Nucleus accumbens (tissue), 56 donors: ENCODE measurements at regions not wholly inside any gene's neighbourhood (a gene's known extent, or its start where the extent isn't known, plus 50 kb on each side); places are given as distances from the start of the nearest gene placed in this dataset.
A peak's percentile ranks its signal among the peaks of the same experiment; 100 is the strongest.
"Not testable (repeated sequence)": the region's sequence is repeated elsewhere in the genome, so short reads cannot be mapped to it uniquely, and the experiment has no call there.

Source experiments
- DNase-seq, 56 donors: peaks; one replicate each; lab custom pipeline; 2025; lab: John Stamatoyannopoulos, UW

DNA sequence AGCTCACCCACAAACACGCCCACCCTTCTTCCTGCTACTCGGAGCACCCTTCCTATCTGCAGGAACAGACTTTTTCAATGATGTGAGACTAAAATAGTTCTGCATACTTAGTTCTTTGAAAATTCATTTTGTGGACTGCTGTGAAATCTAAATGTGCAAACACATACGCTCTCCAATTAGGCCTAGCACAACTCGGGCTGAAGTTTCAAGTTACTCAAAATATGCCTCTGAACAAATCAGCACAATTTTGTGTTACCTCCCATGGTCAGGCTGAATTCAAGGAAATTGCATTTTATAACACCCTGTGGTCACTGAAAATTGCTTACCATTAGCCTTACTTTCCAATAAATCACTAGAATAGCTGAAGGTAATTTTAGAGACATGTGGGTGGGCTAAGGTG is 323.8 kb upstream of the ADCY2 start:
- DNase-seq: no peak

DNA sequence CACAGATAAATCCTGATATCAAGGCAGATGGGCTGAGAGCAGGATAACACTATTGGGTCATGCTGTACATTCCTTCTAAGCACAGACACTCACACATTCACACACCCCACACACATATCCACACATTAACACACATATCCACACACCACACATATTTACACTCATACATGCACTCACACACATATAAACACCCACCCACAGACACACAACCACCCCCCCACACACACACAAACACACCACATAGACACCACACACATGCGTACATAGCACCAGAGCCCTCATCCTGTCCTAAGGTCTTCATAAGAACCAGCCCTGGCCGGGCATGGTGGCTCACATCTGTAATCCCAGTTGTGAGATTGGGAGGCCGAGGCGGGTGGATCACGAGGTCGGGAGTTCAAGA is 322.3 kb upstream of the ADCY2 start:
- DNase-seq: no peak

DNA sequence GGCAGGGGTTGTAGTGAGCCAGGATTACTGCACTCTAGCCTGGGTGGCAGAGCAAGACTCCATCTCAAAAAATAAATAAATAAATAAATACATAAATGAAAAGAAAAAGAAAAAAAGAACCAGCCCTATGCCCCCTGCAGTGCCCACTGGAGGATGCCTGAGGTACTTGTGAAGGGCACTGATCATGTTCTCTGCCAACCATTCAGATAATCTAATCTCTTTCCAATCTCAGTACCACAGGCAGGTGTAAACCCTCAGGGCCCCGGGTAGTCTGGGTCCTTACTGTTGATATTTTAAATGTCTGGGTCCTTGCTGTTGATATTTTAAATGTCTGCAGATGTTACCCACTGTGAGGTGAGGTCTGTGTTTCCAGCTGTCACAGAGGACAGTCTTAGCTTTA is 321.8 kb upstream of the ADCY2 start:
- DNase-seq: no peak

DNA sequence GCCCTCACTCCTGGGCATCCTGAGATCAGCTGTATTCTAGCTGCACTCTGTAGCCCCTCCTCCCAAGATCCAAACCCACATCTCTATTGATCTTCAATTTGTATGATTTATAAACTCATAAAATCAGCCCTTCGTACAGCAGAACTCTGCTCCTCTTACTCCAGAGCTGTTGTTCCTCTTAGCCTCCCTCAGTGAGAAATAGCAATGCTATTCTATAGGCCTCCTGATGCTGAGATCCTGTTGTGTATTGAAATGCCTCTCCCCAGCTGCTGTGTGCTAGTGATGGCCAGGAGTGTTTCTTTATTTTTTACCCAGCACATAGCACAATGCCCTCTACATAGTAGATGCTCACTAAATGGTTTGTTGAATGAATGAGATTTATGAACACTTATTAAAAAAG is 320.5 kb upstream of the ADCY2 start:
- DNase-seq: no peak

DNA sequence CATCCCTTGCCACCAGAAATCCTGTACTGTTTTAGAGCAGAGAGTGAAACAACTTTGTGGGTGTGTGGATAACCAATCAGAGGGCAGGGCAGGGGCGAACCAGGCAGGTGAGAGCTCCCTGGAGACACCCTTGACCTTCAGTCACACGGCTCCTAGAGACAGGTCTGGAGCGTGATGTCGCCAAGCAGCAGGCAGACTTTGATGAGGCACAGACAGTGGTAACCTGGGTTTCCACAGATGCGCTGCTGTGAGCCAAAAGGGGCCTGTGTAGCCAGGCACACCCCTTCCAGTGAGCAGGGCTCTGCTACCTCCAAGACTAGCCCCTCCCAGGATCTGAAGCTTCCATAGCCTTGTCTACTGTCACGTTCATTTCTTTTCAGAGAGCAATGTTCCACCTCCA is 317.8 kb upstream of the ADCY2 start:
- DNase-seq: no peak

DNA sequence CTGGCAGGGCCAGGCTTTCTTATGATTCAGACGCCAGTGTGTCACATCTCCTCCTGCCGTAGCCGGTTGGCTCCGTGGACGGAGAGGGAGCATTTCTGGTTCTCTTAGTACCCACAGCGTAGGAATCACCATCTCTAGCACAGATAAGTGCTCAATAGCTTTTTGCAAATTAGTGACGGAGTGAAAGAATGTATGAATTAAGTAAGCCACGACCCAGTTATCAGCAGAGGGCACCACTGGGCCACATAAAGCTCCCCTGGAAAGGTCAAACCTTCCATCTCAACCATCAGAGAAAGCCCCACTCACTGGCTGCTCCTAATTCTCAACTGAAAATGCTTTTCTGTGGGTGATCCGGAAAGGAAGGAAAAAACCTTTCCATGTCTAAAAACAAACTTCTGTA is 317.0 kb upstream of the ADCY2 start:
- peak in 3 of 56 donors; percentile 1 to 36 (median 6) for DNase-seq

DNA sequence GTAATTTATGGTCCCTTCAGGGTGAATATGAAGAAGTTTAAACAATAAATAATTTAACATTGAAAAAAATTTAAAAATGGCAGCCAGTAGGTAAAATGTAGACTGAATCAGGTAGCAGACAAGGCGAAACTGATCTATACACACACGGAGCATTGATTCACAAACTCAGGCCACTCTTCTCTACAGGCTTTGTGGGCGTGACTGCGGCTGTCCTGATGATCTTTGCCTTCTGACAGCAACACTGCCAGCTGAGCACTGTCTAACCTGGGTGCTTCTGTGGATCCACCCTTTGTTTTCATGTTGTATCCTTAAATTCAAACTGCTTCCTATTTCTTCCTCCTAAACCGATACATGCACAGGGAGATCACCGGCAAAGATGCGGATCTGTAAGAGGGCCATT is 315.4 kb upstream of the ADCY2 start:
- no peak for DNase-seq

DNA sequence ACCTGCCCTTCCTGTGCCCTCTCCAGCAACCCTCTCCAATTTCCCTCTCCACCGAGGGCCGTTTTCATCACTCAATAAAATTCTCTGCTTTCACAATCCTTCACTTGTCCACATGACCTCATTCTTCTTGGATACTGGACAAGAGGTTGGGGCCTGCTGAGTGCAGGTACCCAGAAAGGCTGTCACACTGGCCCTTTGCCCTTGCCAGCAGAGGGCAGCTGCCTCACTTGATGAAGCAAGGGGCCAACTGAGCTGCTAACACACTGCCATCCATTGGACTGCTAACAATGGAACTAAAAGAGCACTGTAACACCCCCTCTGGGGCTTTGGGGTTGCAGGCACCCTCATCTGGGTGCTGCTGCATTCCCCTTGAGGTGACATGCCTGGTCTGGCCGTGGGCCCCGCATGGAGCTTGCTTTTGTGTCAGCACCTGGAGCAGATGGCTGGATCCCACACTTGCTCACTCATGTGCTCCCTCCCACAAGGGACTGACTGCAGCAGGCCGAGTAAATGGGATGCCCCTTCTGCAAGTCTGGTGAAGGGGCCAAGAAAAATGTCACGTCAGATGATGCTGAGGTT is 308.1 kb upstream of the ADCY2 start:
- no peak for DNase-seq

DNA sequence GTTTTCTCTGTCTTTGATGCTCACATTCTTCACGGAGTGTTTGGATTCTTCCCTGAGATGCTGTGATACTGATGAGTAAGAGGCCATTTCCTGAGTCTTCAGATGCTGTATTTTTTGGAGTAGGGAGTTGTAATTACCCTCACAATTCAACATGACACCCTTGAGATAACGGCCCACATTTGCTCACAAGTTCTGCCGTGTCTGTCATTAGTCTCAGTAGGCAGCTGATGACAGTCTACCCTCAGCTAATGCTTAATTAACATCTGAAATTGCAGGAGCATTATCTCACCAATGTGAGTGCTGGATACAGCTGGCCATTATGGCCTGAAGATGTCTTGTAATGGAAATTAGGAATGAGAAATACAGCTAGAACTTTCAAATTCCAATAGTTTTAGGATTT is 307.1 kb upstream of the ADCY2 start:
- DNase-seq: no peak

DNA sequence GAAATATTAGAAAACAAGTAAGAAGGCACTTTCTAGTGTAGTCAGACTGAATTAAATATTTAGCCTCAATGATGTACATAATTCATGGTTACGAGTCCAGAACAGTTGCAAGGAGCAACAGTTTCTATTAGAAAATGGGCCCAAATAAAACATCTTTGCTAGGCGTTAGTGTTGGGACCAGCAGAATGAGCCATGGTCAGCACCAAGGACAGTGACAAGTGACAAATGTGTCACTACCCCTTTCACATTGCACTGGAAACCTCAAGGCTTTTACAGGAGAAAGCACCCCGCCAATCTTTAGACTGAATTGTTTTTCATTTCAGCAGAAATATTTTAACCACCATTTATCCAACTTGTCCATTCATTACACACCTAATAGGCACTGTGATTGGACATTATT is 301.3 kb upstream of the ADCY2 start:
- no peak for DNase-seq

DNA sequence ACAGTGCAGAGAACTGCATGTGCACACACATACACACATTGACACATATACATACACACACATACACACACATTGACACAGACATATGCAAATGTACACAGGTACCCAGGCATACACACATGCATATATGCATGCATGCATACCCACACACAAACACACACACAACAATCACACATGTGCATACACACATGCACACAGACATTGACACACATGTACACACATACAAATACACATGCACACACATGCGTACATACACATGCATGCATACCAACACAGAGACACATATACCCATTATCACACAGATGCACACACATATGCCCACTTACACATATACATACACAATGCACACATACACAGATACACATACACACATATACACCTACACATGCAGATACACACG is 299.6 kb upstream of the ADCY2 start:
- no peak for DNase-seq

DNA sequence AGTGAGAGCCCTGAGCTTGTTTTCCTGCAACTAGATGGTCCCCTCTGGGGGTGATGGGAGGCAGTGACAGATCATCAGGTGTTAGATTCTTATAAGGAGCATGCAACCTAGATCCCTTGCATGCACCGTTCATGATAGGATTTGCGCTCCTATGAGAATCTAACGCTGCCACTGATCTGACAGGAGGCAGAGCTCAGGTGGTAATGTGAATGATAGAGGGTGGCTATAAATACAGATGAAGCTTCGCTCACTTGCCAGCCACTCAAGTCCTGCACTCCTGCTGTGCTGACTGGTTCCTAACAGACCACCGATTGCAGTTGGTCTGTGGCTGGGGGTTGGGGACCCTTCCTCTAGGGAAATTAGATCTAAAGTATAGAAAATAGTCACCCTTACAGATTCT is 290.6 kb upstream of the ADCY2 start:
- no peak for DNase-seq

DNA sequence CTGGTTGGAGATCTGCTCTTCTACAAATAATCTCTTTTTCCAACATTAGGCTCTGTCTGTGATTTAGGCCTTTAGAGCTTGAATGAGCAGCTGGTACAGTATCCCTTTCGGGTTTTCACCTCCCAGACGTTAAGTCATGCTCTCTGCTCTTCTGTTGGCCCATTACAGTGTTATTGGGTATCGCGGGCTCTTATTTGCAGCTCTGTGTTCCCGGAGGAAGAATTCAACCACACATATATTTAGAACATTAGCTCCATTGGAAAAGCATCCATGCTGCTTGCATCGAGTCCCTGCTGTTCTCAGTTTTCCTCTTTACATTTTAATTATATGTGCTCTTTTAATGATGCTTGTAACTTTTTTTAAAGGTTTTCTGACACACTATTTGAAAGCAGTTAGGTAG is 278.0 kb upstream of the ADCY2 start:
- DNase-seq: no peak

DNA sequence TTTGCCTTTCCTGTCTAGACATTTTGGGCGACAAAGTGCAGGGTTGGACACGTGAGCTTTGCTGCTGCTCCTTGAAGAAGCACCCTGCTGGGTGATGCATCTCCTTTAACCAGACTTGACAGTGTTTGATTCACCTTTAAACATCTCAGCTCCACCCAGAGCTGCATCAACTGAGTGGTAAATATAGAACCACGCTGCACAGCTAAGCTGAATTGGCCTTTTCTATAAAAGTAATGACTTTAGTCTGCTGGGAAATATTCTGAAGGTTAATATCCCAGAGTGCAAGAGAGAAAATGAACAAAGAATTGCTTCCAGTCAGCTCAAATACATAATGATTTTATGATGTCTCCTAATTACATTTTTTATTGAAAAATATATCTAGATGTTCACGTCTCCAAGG is 264.3 kb upstream of the ADCY2 start:
- DNase-seq: no peak

DNA sequence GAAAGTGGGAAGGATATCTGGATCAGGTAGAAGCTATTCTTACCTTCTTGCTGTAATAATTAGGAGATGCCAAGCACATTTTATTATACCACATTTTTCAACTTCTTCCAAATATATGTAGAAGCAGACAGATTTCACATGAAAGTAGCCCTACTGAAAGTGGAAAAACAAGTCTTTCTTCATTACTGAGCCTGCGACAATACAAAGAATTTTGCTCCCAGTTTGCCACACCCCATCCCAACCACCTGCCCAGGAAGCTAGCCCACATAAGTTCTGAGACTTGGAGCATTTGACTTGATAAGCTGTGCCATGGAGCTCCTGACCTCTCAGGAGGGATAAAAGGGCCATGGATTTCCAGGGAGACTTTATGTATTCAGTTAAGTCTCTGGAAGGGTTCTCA is 249.1 kb upstream of the ADCY2 start:
- DNase-seq: no peak

DNA sequence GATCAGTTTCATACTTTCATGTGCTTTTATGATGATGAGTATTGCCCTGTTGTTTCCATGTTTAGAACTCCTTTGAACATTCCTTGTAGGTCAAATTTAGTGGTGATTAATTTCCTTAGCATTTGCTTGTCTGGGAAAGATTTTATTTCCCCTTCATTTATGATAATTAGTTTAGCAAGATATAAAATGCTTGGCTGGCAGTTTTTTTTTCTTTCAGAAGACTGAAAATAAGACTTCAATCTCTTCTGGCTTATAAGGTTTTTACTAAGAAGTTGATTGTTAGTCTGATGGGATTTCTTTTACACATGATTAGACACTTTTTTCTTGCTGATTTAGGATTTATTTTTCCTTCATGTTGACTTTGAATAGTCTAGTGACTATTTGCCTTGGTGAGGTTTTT is 238.9 kb upstream of the ADCY2 start:
- no peak for DNase-seq

DNA sequence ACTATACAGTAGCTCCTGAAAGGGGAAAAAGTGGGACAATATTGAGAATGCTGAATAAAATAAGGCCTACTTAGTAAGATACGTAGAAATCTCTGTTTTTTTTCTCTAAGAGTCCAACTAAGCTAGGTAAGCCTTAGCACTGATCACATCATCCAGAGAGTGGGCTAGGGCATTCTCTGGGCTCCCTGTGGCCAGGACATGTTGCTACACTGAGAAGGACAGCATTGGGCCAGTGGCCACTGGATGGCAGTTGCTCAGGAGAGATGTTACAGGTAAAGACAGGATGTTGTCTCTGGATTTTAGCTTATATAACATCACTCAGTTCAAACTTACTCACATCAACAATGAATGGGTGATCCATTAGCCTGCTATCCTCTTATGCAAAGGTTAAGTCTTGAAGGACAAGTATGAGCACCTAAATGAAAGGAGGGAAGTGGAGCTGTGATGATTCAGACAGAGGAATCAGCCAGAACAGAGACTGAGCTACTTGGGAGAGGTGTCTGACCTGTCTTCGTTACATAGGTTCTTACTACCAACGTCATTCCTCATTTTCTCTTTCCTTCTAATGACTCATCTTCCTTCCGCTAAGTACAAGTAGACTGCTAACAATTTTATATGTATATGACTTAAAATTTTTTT is 226.6 kb upstream of the ADCY2 start:
- no peak for DNase-seq

DNA sequence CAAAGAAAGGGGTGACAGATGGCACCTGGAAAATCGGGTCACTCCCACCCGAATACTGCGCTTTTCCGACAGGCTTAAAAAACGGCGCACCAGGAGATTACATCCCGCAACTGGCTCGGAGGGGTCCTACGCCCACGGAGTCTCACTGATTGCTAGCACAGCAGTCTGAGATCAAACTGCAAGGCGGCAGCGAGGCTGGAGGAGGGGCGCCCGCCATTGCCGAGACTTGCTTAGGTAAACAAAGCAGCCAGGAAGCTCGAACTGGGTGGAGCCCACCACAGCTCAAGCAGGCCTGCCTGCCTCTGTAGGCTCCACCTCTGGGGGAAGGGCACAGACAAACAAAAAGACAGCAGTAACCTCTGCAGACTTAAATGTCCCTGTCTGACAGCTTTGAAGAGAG is 225.2 kb upstream of the ADCY2 start:
- not testable (repeated sequence) for DNase-seq

DNA sequence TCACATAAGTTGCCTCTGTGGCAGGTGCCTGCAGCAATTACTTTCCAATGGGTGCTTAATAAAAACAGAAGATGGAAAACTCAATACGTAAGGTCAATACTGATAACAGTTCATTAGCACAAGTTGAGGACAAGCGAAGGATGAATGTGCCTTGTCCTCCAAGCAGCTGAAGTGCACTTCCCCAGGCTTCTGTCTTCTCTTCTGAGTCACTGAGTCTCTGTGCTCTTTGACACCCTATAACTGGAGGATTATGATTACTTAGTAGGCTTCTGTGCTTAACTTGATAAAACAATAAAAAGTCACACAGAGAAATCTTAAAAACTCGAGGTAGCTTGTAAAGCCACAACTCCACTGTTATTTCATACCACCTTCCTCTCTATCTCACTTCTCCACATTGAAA is 216.6 kb upstream of the ADCY2 start:
- no peak for DNase-seq

DNA sequence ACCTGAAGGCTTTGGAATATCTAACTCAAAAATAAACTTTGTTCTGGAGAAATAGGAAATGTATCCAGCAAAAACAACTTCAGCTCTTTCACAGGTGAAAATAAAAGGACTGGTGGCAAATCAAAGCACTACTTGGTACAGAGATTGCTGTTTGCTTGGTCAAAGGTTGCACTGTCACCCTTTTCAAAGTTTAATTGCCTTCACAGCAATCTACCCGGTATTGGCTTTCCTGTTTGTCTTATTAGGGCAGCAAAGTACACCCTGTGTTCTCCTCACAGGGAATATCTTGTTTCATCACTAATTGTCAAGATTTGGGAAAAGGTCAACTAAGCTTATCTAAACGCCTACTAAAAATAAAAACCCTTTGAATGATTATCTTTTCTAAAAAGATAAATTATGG is 214.1 kb upstream of the ADCY2 start:
- no peak for DNase-seq

DNA sequence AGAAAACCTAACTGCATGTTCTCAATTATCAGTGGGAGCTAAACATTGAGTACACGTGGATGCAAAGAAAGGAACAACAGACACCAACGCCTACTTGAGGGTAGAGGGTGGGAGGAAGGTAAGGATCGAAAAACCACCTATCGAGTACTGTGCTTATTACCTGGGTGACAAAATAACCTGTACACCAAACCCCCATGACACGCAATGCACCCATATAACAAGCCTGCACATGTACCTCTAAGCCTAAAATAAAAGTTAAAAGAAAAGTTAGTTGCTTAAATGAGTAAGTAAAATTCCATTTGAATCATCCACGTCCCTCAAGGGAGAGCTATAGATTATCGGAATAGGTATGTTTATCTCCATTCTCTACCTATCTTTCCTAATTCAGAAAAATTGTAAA is 210.2 kb upstream of the ADCY2 start:
- no peak for DNase-seq

DNA sequence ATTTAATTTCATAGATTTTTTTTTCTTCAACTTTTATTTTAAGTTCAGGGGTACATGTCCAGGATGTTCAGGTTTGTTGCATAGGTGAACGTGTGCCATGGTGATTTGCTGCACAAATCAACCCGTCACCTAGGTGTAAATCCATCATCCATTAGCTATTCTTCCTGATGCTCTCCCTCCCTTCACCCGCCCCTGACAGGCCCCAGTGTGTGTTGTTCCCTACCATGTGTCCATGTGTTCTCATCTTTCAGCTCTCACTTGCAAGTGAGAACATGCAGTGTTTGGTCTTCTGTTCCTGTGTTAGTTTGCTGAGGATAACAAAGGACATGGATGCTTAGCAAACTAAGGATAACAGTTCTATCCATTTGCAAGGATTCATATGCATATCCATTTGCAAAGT is 209.1 kb upstream of the ADCY2 start:
- DNase-seq: no peak

DNA sequence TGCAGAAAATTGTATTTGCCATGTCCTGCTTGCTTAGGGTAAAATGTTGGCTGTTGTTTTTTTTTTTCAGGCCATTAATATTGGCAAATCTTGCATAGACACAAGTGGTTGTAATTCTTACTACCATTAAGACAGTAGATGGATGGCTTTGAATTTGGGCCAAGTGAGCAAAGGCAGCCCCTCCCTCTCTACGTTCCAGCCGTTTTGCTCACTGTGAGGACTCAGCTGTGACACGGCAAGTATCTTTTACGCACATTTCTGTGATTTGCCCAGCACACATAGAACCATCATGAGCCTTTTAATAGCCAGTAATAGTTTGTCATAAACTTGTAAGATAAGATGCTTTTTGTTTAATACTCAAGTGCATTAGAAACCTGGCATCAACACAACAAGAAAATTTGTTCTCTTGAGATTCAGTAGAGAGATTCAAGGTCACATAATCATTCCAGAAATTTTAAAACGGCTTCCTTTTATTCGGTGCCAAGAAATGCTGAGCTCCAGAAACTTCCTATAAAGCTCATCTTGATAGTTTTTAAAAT is 205.2 kb upstream of the ADCY2 start:
- no peak for DNase-seq
